Astrocyte (in vitro differentiated cells and primary cell): ENCODE measurements at regions not wholly inside any gene's neighbourhood (a gene's known extent, or its start where the extent isn't known, plus 50 kb on each side); places are given as distances from the start of the nearest gene placed in this dataset.

Source experiments
- EZH2 ChIP-seq: IDR thresholded peaks from 2 replicates; pipeline ENCODE4 v1.6.1; 2012; ENCODE audit warnings: mild to moderate bottlenecking, low read length, inconsistent platforms; ENCODE audit not compliant: insufficient read depth
- TF ChIP-seq, protein P1 (sequence below): IDR thresholded peaks from 2 replicates; pipeline ENCODE4 v1.5.1; 2011; ENCODE audit warnings: low read depth, mild to moderate bottlenecking, inconsistent platforms, low read length, moderate library complexity; ENCODE audit not compliant: insufficient read depth

DNA sequence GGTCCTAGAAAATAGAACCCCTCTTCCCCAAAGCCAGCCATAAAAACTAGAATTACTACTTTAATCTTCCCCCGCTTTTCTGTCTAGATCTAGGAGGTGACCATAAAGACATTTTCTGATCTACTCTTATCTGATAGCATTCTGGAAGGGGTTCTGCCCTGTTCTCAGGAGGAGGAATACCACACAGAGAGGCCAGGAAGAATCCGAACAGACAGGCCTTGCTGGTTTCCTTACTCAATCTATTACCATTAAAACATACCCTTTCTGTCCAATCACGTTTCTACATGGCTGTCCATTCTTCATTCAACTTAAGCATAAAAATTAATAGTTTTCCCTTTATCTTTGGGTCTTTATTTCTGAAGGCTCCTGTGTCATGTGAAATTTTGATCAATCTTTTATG, 198.7 kb downstream of the GPAT3 start:
- TF ChIP-seq, protein P1, sequence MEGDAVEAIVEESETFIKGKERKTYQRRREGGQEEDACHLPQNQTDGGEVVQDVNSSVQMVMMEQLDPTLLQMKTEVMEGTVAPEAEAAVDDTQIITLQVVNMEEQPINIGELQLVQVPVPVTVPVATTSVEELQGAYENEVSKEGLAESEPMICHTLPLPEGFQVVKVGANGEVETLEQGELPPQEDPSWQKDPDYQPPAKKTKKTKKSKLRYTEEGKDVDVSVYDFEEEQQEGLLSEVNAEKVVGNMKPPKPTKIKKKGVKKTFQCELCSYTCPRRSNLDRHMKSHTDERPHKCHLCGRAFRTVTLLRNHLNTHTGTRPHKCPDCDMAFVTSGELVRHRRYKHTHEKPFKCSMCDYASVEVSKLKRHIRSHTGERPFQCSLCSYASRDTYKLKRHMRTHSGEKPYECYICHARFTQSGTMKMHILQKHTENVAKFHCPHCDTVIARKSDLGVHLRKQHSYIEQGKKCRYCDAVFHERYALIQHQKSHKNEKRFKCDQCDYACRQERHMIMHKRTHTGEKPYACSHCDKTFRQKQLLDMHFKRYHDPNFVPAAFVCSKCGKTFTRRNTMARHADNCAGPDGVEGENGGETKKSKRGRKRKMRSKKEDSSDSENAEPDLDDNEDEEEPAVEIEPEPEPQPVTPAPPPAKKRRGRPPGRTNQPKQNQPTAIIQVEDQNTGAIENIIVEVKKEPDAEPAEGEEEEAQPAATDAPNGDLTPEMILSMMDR, result no peak
- TF ChIP-seq EZH2, result no peak
